Endothelial cell of umbilical vein (primary cell): ENCODE measurements at regions not wholly inside any gene's neighbourhood (a gene's known extent, or its start where the extent isn't known, plus 50 kb on each side); places are given as distances from the start of the nearest gene placed in this dataset.

ENCODE experiments used
- BruUV-seq: library from RNA; stranded (reverse); fragments of 400-500 nt; replicated peaks from 2 replicates; lab custom pipeline; 2021; lab: Mats Ljungman, UMichigan
- CTCF ChIA-PET: fragments of 300-600, 350-600 bp; sonication (Branson Sonifier 250); formaldehyde crosslinking; loops from one replicate; lab custom pipeline; 2021; ENCODE audit warnings: antibody characterized with exemption, inconsistent platforms; lab: Charles Lee
- POLR2A ChIA-PET: fragments of 300-600, 350-600 bp; sonication (Branson Sonifier 250); formaldehyde crosslinking; loops from one replicate; lab custom pipeline; 2021; ENCODE audit warnings: antibody characterized with exemption, inconsistent platforms; lab: Charles Lee
- DNase-seq: peaks from one replicate; pipeline ENCODE4 v3.0.0-alpha.2; 2011; ENCODE audit warnings: low read depth, low spot score
- FAIRE-seq: peaks from 2 replicates; lab custom pipeline; 2011; peaks lifted over from hg19 to GRCh38; lab: Jason Lieb, UNC
- H2AFZ ChIP-seq: 2 replicates; pipeline ENCODE4 v1.6.0; 2012; ENCODE audit warnings: low read depth, low read length, control low read depth, inconsistent platforms
- H3K27ac ChIP-seq: 2 replicates; pipeline ENCODE4 v1.5.1; 2011; ENCODE audit warnings: low read depth, mild to moderate bottlenecking, control low read depth, low read length, moderate library complexity; ENCODE audit not compliant: insufficient read depth
- H3K27me3 ChIP-seq, 2 experiments: 2 replicates each; pipeline versions ENCODE4 v1.6.0 to v1.6.1; 2011; ENCODE audit warnings: low read length in 2 of 2, mixed read lengths in 1 of 2; ENCODE audit not compliant: control insufficient read depth in 2 of 2, insufficient read depth in 2 of 2
- H3K36me3 ChIP-seq, 2 experiments: 2 replicates in 1 of 2; 3 replicates in 1 of 2; pipeline ENCODE4 v1.5.1; 2011; ENCODE audit warnings: low read length in 2 of 2, mild to moderate bottlenecking in 1 of 2, moderate library complexity in 1 of 2; ENCODE audit not compliant: control insufficient read depth in 2 of 2, insufficient read depth in 2 of 2; ENCODE audit errors: extremely low read depth in 1 of 2
- H3K4me1 ChIP-seq: 3 replicates; pipeline ENCODE4 v1.5.1; 2011; ENCODE audit warnings: mild to moderate bottlenecking, low read length; ENCODE audit not compliant: control insufficient read depth, insufficient read depth; ENCODE audit errors: extremely low read depth
- H3K4me2 ChIP-seq: 2 replicates; pipeline ENCODE4 v1.6.1; 2011; ENCODE audit warnings: low read length, control low read depth, mixed read lengths; ENCODE audit not compliant: insufficient read depth
- H3K4me3 ChIP-seq, 3 experiments: fragments of 200-600 bp in 1 of 3; sonication (generic), shearing (Covaris generic) in 1 of 3; replicated peaks in 1 of 3; 2 replicates each; pipeline ENCODE4 v1.5.1; 2011 to 2016; ENCODE audit warnings: control low read depth in 3 of 3, low read length in 3 of 3, mild to moderate bottlenecking in 2 of 3, inconsistent platforms in 1 of 3, low read depth in 1 of 3, moderate library complexity in 1 of 3; ENCODE audit not compliant: insufficient read depth in 1 of 3
- H3K79me2 ChIP-seq: 2 replicates; pipeline ENCODE4 v1.6.0; 2012; ENCODE audit warnings: low read length, inconsistent platforms; ENCODE audit not compliant: control insufficient read depth, insufficient read depth
- H3K9ac ChIP-seq: replicated peaks from 2 replicates; pipeline ENCODE3; 2011; ENCODE audit warnings: low read length, control low read depth; ENCODE audit not compliant: insufficient read depth; ENCODE audit errors: extremely low read depth
- H3K9me1 ChIP-seq: replicated peaks from 3 replicates; pipeline ENCODE4 v1.6.0; 2011; ENCODE audit warnings: mild to moderate bottlenecking, low read length; ENCODE audit not compliant: control insufficient read depth, insufficient read depth; ENCODE audit errors: extremely low read depth
- H3K9me3 ChIP-seq: replicated peaks from 2 replicates; pipeline ENCODE4 v1.5.1; 2012; ENCODE audit warnings: low read length, inconsistent platforms; ENCODE audit not compliant: control insufficient read depth, insufficient read depth
- H4K20me1 ChIP-seq: replicated peaks from 2 replicates; pipeline ENCODE3; 2011; ENCODE audit warnings: mild to moderate bottlenecking, low read length; ENCODE audit not compliant: control insufficient read depth, insufficient read depth; ENCODE audit errors: extremely low read depth
- EZH2 ChIP-seq: IDR thresholded peaks from 2 replicates; pipeline ENCODE4 v1.6.1; 2012; ENCODE audit warnings: borderline replicate concordance, low read depth, mild to moderate bottlenecking, moderate library complexity, low read length, inconsistent platforms; ENCODE audit not compliant: severe bottlenecking
- FOS ChIP-seq: IDR thresholded peaks from 2 replicates; pipeline ENCODE4 v1.6.1; 2011; ENCODE audit warnings: mild to moderate bottlenecking, low read length, moderate library complexity, borderline replicate concordance; ENCODE audit not compliant: insufficient read depth
- GATA2 ChIP-seq: IDR thresholded peaks from 2 replicates; pipeline ENCODE4 v1.7.0; 2011; ENCODE audit warnings: low read depth, mild to moderate bottlenecking, moderate library complexity, mixed read lengths, low read length; ENCODE audit not compliant: insufficient read length, insufficient read depth
- JUN ChIP-seq: IDR thresholded peaks from 2 replicates; pipeline ENCODE4 v1.6.1; 2011; ENCODE audit warnings: borderline replicate concordance, low read depth; ENCODE audit not compliant: insufficient read length, insufficient read depth
- MAX ChIP-seq: IDR thresholded peaks from 2 replicates; pipeline ENCODE4 v1.6.1; 2011; ENCODE audit not compliant: insufficient read depth, insufficient read length
- MYC ChIP-seq: IDR thresholded peaks from one replicate; pipeline ENCODE4 v1.6.1; 2011; ENCODE audit warnings: mild to moderate bottlenecking, low read depth, low read length
- POLR2A ChIP-seq: IDR thresholded peaks from 2 replicates; pipeline ENCODE4 v1.6.1; 2012; ENCODE audit warnings: low read depth, mild to moderate bottlenecking, control low read depth, low read length
- POLR2AphosphoS5 ChIP-seq: IDR thresholded peaks from 2 replicates; pipeline ENCODE4 v1.6.1; 2012; ENCODE audit warnings: low read depth, mild to moderate bottlenecking, control low read depth, low read length, moderate library complexity; ENCODE audit not compliant: insufficient read depth
- dilution Hi-C: fragments of 300-500 bp; cut with MboI; formaldehyde crosslinking; loops from one replicate; pipeline ENCODE4 v1.15.0; 2019; ENCODE audit warnings: low sequenced_read_pairs; ENCODE audit not compliant: extremely low pct_ligation_motif_present
- intact Hi-C: fragments of 100-400 bp; cut with micrococcal nuclease; formaldehyde crosslinking; loops from one replicate; pipeline ENCODE4 v1.10.0; 2022
- TF ChIP-seq, protein P1 (sequence below), 2 donors: IDR thresholded peaks; 1 replicate in 1 of 2; 2 replicates in 1 of 2; pipeline ENCODE4 v1.5.1; 2011; ENCODE audit warnings: low read length in 2 of 2, mild to moderate bottlenecking in 2 of 2, moderate library complexity in 2 of 2, control low read depth in 1 of 2, inconsistent platforms in 1 of 2, low read depth in 1 of 2; ENCODE audit not compliant: insufficient read depth in 1 of 2; ENCODE audit errors: extremely low read depth in 1 of 2

GRCh38 chr4:29013341-29013740, 1706.8 kb upstream of the PCDH7 start:
- CTCF ChIA-PET, result no interaction called here
- Histone ChIP-seq H2AFZ (no peak overlapping the region), H3K9me1 (no peaks in the 10 kb centered on the region), H3K4me1 (no peaks in the 10 kb centered on the region), H3K27ac (no peak overlapping the region), H3K27me3 (no peaks in the 10 kb centered on the region), H3K4me2 (no peak overlapping the region), H4K20me1 (no peaks in the 10 kb centered on the region), H3K36me3 (no peaks in the 10 kb centered on the region), H3K9me3 (no peaks in the 10 kb centered on the region), H3K79me2 (no peaks in the 10 kb centered on the region), H3K4me3 (no peak overlapping the region), H3K9ac (no peak overlapping the region)
- dilution Hi-C loops, result no loop called here
- DNase-seq (no peak), FAIRE-seq (no peak)
- BruUV-seq, result no TSS peak
- intact Hi-C loops, result no loop called here
- TF ChIP-seq FOS (no peak), MYC (no peak), EZH2 (no peak), JUN (no peak), POLR2AphosphoS5 (no peak), GATA2 (no peak), POLR2A (no peak), MAX (no peak)
- TF ChIP-seq, protein P1, sequence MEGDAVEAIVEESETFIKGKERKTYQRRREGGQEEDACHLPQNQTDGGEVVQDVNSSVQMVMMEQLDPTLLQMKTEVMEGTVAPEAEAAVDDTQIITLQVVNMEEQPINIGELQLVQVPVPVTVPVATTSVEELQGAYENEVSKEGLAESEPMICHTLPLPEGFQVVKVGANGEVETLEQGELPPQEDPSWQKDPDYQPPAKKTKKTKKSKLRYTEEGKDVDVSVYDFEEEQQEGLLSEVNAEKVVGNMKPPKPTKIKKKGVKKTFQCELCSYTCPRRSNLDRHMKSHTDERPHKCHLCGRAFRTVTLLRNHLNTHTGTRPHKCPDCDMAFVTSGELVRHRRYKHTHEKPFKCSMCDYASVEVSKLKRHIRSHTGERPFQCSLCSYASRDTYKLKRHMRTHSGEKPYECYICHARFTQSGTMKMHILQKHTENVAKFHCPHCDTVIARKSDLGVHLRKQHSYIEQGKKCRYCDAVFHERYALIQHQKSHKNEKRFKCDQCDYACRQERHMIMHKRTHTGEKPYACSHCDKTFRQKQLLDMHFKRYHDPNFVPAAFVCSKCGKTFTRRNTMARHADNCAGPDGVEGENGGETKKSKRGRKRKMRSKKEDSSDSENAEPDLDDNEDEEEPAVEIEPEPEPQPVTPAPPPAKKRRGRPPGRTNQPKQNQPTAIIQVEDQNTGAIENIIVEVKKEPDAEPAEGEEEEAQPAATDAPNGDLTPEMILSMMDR (IDR thresholded peaks at IDR 0.05; ENCODE audit: extremely low read depth in 1 of 2, insufficient read depth in 1 of 2, low read depth in 1 of 2, low read length in 2 of 2), result no peak
- POLR2A ChIA-PET, result no interaction called here
